ENCODE measurements at regions not wholly inside any gene's neighbourhood (a gene's known extent, or its start where the extent isn't known, plus 50 kb on each side); places are given as distances from the start of the nearest gene placed in this dataset.

GRCh38 chr18:27825689-27826088 lies 351.2 kb downstream of the CDH2 start:
- DNase-seq: peak; percentile 44

DNA sequence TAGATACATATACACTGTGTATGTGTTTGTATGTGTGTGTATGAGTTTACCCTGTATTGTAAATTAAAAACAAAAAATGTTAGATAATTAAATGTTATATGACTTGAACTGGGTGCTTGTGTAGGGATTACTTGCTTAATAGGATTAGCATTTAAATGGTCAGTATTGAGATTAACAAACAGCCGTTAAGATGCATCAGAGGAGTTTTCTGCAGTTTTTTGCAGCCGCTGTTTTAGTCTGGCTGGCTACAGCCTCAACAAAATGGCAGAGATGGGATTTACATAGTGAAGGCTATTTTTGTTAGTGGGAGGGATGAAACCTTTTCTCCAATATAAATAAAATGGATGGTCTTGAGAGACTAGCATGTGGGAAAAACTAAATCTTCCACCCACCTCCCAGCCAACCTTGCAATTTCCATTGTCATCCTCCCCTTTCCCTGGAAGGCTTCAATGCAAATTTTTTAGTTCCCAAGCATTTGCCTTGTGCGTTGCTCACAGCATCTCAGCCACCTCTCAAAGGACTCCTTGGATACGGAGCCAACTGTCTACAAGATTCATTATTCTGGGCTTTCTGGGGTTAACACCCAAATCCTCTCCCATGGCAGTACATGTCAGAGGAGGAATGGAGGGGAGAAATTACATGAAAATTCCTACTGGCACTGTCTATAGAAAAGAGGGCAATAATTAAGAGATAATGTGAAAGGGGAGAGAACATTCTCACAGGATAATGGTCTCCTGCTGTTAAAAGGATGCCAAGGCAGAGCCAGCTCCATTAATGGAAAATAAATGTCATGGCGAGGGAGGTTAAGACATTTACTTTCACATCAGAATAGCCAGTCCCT lies 351.9 kb downstream of the CDH2 start:
- peak; percentile 81 for DNase-seq

GRCh38 chr18:27824275-27824674 lies 352.7 kb downstream of the CDH2 start:
- DNase-seq: no peak

GRCh38 chr18:27823053-27823452 lies 353.9 kb downstream of the CDH2 start:
- no peak for DNase-seq

GRCh38 chr18:27808683-27809082 lies 368.2 kb downstream of the CDH2 start:
- DNase-seq: no peak

- DNase-seq: no peak
These were observed 373.0 kb downstream of the CDH2 start for GRCh38 chr18:27803957-27804356.

DNA sequence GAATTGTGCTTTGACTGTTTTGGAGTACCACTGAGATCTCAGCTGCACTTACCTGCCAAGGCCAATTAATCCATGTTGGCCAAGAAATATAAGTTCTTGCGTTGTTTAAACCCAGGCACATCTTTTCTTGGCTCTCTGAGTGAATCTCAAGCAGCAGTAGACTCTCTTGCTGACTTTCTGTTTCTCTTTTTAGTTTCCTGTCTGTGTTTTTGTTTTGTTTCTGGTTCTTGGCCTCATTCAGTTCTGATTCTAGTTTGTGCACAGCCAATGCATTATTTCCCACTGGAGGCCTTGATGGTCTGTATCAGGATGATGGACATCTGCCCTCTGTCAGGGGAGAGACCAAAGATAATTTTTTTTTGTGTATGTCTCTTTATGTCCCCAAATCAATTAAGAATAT lies 379.4 kb downstream of the CDH2 start:
- DNase-seq: no peak

- DNase-seq: no peak
These were observed 382.6 kb downstream of the CDH2 start for GRCh38 chr18:27794181-27794926.

DNA sequence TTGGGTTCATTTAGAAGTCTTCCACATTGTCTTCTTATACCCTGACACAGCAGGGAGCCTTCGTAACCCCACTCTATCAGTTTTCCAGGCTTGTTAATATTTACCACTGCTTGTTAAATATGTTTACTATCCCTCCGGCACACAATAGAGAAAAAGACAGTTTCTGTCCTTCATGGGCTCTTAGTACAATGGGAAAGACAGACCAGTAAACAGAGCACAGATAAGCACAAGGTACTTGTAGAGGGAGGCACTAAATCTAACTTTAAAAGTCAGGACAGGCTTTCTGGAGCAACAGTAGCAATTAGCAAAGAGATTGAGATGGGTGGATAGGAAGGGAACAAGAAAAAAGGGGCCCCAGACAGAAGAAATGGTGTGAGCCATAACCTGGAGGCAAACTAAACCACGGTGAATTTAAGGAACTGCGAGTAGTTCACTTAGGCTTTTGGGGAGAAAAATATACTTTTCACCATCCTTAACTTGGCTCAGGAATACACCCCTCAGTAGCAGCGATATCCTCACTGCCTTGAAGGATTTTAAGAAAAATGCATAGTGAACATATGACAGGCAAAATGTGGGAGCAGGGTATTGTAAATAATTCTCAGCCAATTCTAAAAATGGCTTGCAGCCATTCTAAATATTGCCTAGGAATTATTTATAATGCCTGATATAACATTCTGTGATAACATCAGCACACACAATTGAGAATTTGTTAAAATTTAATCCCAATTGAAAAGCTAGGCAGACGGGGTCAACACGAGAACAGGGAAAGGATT lies 383.7 kb downstream of the CDH2 start:
- DNase-seq: no peak

DNA sequence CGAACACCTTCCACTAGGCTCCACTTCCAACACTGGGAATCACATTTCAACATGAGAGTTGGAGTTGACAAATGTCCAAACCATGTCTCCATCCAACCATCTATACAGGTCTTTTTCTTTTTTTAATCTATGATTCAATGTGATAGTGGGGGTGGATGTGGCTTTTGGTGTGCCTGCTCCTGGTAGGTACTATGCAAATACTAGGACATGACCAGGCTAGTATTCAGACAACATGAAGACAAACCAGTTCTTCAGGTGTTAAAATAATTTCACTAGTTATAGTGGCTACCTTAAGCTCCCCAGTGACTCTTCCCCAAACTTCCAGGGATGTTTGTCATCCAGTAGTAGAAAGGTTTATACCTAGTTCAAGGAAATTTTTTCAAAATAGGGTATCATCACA lies 387.5 kb downstream of the CDH2 start:
- no peak for DNase-seq

DNA sequence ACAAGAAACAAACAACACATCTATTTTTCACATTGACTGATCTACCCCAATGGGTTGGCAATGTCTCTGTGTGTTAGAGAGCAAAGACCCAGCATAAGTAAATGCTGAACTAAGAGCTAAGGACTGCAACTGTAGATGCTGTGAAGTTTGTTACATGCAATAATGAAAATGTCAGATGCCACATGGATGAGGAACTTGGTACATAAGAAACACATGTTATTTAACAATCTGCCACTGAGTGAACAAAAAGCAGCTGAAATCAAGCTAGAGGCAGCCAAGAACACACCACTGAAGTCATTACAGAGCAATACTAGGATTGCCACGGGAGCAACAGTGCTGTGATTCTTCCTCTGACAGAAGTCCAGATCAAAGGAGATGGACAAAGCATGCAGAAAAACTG lies 389.4 kb downstream of the CDH2 start:
- no peak for DNase-seq

DNA sequence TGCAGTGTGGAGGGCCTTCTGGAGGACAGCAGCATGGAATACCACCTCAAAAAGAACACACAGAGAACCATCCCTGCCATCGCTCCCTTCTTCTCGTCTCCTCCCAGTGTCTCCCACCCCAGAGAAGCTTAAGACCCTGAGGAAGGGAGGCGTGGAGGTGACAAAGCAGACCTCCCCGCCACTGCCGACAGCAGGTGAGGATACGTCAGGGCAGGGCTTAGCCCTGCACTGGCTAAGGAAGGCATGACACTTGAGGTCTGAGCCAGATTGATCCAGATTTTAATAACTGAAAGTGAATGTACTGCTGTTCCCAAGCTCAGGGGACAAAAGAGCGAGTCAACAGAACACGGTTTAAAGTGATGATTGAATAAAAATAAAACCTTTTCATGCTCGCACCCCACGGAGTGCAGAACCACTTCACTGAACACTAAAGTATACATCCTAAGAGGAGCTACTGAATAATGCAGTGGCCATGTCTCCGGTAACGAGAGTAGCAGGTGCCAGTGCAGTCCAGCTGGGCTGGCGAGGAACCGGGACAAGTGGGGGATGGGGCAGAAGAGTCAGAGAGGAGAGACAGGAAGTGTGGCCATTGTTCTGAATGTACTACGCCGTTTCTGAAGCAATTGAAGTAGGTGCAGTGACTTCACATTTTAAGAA lies 391.0 kb downstream of the CDH2 start:
- peak; percentile 64 for DNase-seq

GRCh38 chr18:27780061-27780745 lies 396.7 kb downstream of the CDH2 start:
- DNase-seq: no peak

DNA sequence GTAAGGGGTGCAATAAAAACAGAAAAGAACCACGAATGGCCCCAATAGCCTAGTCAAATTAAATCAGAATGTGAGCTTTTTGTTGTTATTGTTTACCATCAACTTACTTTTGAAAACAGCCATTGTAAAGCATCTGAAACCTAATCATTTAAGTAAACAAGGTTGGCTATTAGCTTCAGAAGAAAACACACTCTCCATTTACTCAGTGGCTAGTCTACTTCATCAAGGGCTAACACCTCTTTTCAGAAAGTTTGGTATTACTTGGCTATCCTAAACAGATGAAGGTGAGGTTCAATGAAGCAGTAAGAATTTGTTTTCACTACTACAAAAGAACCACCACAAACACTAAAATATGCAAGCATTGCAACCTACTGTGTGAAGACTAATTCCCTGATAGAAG lies 398.0 kb downstream of the CDH2 start:
- DNase-seq: no peak

DNA sequence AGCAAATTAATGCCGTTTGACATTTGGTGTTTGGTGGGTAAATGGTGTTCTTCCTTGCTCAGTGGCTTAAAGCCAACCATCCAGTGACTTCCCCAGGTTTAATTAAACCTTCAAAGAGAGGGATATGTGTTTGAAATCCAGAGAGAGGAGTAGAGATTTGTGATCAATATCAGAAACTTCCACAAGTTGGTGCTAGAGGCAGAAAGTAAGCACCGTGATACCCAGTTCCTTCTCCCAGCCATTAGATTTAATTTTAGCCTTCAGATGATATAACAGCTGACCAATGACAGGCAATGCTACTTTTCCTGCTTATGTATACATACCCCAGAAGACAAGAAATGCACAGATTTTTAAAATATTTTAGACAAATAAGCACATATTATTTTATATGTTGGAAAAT lies 398.5 kb downstream of the CDH2 start:
- DNase-seq: peak; percentile 59

- no peak for DNase-seq
These were observed 404.8 kb downstream of the CDH2 start for GRCh38 chr18:27772081-27772480.

- no peak for DNase-seq
These were observed 405.4 kb downstream of the CDH2 start for GRCh38 chr18:27771571-27771970.

GRCh38 chr18:27769152-27769551 lies 407.8 kb downstream of the CDH2 start:
- DNase-seq: peak; percentile 35

DNA sequence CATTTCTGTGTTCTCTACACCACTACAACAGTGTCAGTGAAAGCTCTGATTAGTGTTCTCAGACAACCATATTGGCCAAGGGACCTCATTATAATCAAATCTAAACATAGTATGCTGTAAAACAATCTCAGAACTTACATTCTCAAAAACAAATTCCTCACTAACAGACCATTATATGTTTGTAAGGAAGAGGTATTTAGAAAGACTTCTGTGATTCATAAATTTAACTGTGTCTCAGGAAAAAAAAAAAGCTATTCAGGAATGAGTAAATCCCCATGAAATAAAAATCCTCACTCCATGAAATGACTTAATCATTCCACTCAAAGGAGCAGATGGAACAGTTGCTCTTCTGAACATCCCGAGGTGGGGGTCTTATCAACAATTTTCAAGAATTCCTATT lies 413.0 kb downstream of the CDH2 start:
- no peak for DNase-seq

- DNase-seq: no peak
These were observed 413.6 kb downstream of the CDH2 start for GRCh38 chr18:27763341-27763740.

GRCh38 chr18:27762054-27762453 lies 414.9 kb downstream of the CDH2 start:
- DNase-seq: no peak

GRCh38 chr18:27752944-27753343 lies 424.0 kb downstream of the CDH2 start:
- no peak for DNase-seq

Data from NCI-H69 (cell line).